HCT116 (cell line): ENCODE measurements at regions not wholly inside any gene's neighbourhood (a gene's known extent, or its start where the extent isn't known, plus 50 kb on each side); places are given as distances from the start of the nearest gene placed in this dataset.

ENCODE experiments used
- CEBPB ChIP-seq: IDR thresholded peaks from 2 replicates; pipeline ENCODE4 v1.6.1; 2012; ENCODE audit warnings: low read depth
- CTCF ChIP-seq, 3 experiments: fragments of 200-600 bp in 1 of 3; sonication (generic) in 1 of 3; IDR thresholded peaks in 2 of 3; conservative IDR thresholded peaks in 1 of 3; 2 replicates each; pipeline ENCODE4 v1.5.1; 2012 to 2017; ENCODE audit warnings: low read depth in 2 of 3, low read length in 2 of 3, antibody characterized with exemption in 1 of 3, borderline replicate concordance in 1 of 3, control low read depth in 1 of 3, mild to moderate bottlenecking in 1 of 3, mixed read lengths in 1 of 3, mixed run types in 1 of 3, moderate library complexity in 1 of 3; ENCODE audit not compliant: insufficient read depth in 1 of 3
- ELF1 ChIP-seq: IDR thresholded peaks from 2 replicates; pipeline ENCODE4 v1.6.1; 2012; ENCODE audit warnings: low read depth, borderline replicate concordance
- EZH2phosphoT487 ChIP-seq: fragments of 200-600 bp; IDR thresholded peaks from 2 replicates; pipeline ENCODE4 v1.6.1; 2018; ENCODE audit warnings: antibody characterized with exemption, borderline replicate concordance
- JUND ChIP-seq: IDR thresholded peaks from 2 replicates; pipeline ENCODE4 v1.6.1; 2012
- MAX ChIP-seq: IDR thresholded peaks from 2 replicates; pipeline ENCODE4 v1.6.1; 2012
- POLR2A ChIP-seq: IDR thresholded peaks from 2 replicates; pipeline ENCODE4 v1.7.0; 2011; ENCODE audit warnings: borderline replicate concordance; ENCODE audit not compliant: insufficient read depth, insufficient read length; ENCODE audit errors: extremely low read depth
- POLR2AphosphoS5 ChIP-seq: IDR thresholded peaks from 2 replicates; pipeline ENCODE4 v1.6.1; 2011; ENCODE audit warnings: mild to moderate bottlenecking, low read depth, low read length, moderate library complexity
- SIN3A ChIP-seq: IDR thresholded peaks from 2 replicates; pipeline ENCODE4 v1.6.1; 2012; ENCODE audit warnings: low read depth
- TCF7L2 ChIP-seq: IDR thresholded peaks from 2 replicates; pipeline ENCODE4 v1.7.0; 2011; ENCODE audit warnings: borderline replicate concordance, inconsistent platforms; ENCODE audit not compliant: insufficient read depth, insufficient read length; ENCODE audit errors: extremely low read depth
- YY1 ChIP-seq: IDR thresholded peaks from 2 replicates; pipeline ENCODE4 v1.6.1; 2011; ENCODE audit warnings: low read length, low read depth, moderate library complexity, mild to moderate bottlenecking; ENCODE audit not compliant: insufficient replicate concordance; ENCODE audit errors: extremely low read depth

DNA sequence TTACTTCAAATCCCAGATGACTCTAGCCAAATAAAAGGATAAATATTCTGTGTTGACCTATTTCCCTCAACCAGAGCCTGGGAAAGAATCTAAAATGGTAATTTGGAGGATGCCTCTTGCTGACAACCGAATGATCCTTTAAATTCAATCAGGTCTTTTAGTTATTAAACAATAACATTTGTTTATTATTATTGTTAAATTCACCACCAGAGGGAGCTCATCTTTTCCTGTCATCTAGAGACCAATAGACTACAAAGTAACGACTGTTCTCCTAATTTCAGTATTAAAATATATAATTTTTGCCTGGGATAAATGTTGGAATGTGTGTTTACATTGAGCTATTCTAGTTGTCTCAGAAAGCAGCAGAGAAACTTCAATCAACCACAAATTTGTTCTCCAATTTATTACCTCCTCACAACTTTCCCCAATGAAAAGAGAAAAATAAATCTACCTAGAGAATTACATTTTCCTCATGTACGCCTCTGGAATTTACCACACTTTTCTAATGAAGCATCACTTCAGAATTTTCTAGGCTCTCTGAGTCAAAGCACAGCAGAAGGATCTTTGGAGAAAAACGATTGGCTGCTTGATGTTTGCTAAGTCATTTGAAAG is 142.7 kb downstream of the SCG2 start:
- peak; percentile 30 to 54 (median 51); a peak in 4 of 6 replicates for TF ChIP-seq CTCF (IDR thresholded peaks at IDR 0.05 in 2 of 3, conservative IDR thresholded peaks at IDR 0.05 in 1 of 3; ENCODE audit: borderline replicate concordance in 1 of 3, insufficient read depth in 1 of 3, low read depth in 2 of 3, low read length in 2 of 3)
- no peak for TF ChIP-seq POLR2A
- no peak for TF ChIP-seq ELF1
- no peak for TF ChIP-seq TCF7L2
- no peak for TF ChIP-seq MAX
- no peak for TF ChIP-seq JUND
- TF ChIP-seq POLR2AphosphoS5: no peak
- TF ChIP-seq SIN3A: no peak
- TF ChIP-seq YY1: no peak
- TF ChIP-seq CEBPB: 0 out of 2 replicates have a peak, but pooled peaks have one; percentile 11
- no peak for TF ChIP-seq EZH2phosphoT487
